Spleen (tissue), 7 donors: ENCODE measurements at regions not wholly inside any gene's neighbourhood (a gene's known extent, or its start where the extent isn't known, plus 50 kb on each side); places are given as distances from the start of the nearest gene placed in this dataset.

ENCODE experiments used
- CTCF ChIP-seq, 11 experiments: fragments of 200-600 bp in 7 of 11; fragments of 450-650 bp in 4 of 11; sonication (generic) in 4 of 11; IDR thresholded peaks in 8 of 11; conservative IDR thresholded peaks in 3 of 11; 1 replicate in 7 of 11; 2 replicates in 4 of 11; pipeline versions ENCODE4 v1.4.0 to v1.8.0; 2016 to 2021; ENCODE audit warnings: antibody characterized with exemption in 11 of 11, inconsistent platforms in 4 of 11, mild to moderate bottlenecking in 1 of 11
- POLR2A ChIP-seq, 3 donors: fragments of 450-650 bp; IDR thresholded peaks; one replicate each; pipeline ENCODE4 v1.5.1; 2017; ENCODE audit warnings: antibody characterized with exemption in 3 of 3, mild to moderate bottlenecking in 1 of 3
- POLR2AphosphoS5 ChIP-seq, 3 donors: sonication (generic); formaldehyde crosslinking; IDR thresholded peaks; one replicate each; pipeline ENCODE4 v1.5.1; 2017; ENCODE audit warnings: antibody characterized with exemption in 3 of 3
- donor health status: DM: no; HTN: no; CAD: no; lungs with moderate emphysema.
- donor health status: DM: no; HTN: no; CAD: no.
- donor health status: DM: no; HTN: no; CAD: no.

- TF ChIP-seq CTCF (IDR thresholded peaks at IDR 0.05 in 8 of 11, conservative IDR thresholded peaks at IDR 0.05 in 3 of 11) (no peak), POLR2A (IDR thresholded peaks at IDR 0.05) (no peak), POLR2AphosphoS5 (IDR thresholded peaks at IDR 0.05) (no peak)
These were observed 83.7 kb downstream of the HINT1 start for GRCh38 chr5:131081374-131081773.
